Left kidney (tissue), 1 donor: ENCODE measurements at regions not wholly inside any gene's neighbourhood (a gene's known extent, or its start where the extent isn't known, plus 50 kb on each side); places are given as distances from the start of the nearest gene placed in this dataset.
A peak's percentile ranks its signal among the peaks of the same experiment; 100 is the strongest.

Source experiments
- DNase-seq: peaks from one replicate; pipeline ENCODE4 v3.0.0-alpha.2; 2013

DNA sequence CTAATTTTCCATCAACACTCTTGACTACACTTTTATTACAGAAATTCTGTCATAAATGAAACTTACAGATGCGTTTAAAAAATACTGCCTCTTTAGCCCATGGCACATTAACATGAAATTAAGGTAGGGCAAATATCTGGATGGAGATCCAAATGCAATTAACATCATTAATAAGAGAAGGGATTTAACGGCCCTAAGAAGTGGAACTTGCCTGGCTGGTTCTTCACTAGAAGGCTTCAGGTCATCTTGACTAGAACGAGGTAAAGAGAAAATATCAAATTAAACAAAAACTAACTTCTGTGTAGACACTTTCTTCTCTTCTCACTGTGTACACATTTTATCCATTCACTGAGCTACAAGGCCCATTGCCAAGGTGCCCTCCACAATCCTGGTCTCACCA lies 1093.4 kb downstream of the EFNB2 start:
- DNase-seq: no peak

DNA sequence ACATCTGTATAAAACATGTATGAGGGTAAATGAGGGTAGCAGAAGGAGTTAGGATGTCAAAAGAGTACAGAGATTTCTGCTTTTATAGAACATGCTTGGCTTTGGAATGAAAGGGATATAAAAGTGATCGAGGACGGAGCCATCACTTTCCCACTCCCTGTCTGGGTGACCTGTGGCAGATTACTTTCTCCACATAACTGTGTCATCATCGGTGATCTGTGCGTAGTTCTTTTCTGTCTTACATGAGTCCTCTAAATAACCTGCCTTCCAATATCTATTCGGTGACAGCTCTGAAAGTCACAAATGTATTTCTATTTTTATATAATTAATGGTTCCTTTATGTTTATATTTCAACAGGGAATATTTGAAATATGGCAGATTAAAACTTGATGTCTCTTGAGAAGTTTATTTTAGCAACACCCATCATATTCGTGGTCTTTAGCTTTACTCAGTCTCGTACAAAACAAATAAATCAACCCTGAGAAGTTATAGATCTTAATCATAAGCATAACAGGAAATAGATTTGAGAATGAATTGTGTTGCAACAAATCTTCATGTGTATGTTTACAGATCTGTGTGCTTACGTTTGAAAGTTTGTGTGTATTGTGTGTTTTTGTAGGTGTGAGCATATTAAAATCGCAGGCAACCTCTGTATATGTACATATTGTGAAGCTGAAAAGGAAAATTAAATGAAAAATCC lies 1094.3 kb downstream of the EFNB2 start:
- no peak for DNase-seq

DNA sequence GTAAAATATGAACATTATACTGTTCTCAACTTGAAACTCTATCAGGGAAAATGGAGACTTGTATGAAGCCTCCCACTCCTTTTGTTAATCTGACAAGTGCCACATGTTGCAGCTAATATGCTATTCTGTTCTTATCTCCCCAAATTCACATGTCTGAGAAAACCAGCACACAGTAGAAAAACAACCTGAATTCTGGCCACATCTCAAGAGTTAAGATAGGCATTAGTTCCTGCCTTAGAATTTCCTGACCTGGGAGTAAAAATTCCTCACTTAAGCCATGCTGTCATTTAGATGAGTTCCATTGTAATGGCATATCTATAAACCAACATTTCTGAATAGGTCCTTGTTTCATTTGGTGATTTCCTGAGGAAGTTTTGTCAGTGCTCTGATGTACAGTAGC lies 1098.5 kb downstream of the EFNB2 start:
- peak; percentile 7 for DNase-seq

DNA sequence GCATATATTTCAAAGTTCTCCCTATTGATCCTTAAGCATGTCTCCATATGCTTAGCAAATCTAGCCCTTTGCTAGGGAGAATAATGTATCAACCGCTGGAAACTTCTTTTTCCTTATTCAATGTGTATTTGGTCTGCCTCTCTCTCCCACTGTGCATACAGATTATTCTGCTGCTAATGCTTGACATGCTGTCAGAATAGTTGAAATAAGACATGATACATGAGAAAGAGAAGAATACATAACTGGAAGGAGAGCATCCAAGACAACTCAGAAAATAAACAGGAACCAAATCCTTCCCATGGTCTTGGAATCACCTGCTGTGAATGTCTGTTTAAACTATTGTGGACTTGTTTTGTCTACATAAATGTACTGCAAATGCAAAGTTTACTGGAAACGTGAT lies 1103.0 kb downstream of the EFNB2 start:
- DNase-seq: no peak

DNA sequence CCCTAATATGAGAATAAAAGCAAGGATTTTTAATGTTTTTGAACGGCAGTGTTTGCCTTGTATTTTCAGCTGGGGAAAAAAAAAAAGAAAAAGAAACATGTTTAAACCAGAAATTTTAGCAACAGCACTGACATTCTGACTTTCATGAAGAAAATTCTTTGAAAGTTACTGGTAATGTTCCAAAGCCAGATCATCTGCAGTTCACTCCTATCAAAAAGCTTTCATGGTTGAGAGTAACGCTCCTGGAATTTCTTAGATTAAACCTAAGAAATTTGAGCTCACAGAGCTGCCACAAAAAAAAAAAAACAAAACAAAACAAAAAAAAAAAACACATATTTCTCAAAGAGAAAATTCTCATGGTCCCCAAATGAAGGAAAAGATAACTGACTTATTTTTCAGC lies 1106.7 kb downstream of the EFNB2 start:
- DNase-seq: no peak

DNA sequence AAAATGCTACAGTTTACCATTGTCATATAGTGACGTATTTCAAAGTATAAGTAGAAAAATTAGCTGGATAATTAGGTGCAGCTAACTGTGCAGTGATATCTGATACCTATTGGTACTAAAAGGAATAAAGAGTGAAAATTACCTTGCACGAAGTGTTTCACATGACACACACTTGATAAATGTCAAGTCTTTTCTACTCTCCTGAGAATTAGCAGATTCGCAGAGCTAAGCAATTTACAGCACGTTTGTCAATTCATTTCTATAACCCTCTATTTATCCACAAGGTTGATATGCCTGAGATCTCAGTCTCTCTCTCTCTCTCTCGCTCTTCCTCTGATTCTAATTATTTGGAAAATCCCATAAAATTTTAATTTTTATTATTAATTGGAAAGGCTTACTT lies 1109.0 kb downstream of the EFNB2 start:
- no peak for DNase-seq

DNA sequence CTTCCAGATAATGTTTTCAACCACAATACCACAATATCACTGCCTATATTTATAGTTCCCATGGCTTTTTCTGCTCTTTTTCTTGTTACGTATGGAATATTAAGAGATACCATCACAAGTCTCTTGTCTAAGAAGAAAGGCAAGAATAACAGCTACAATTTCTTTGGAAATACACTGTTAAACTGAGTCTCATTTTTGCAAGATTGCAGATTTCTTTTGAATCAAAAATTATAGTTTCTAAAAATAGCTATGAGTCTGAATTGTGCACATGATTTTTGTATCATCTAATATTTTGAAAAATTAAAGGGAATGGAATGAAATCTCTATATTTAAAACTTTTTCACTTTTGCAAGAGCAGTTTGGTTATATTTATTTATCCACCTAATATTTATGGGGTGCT lies 1120.8 kb downstream of the EFNB2 start:
- DNase-seq: no peak

DNA sequence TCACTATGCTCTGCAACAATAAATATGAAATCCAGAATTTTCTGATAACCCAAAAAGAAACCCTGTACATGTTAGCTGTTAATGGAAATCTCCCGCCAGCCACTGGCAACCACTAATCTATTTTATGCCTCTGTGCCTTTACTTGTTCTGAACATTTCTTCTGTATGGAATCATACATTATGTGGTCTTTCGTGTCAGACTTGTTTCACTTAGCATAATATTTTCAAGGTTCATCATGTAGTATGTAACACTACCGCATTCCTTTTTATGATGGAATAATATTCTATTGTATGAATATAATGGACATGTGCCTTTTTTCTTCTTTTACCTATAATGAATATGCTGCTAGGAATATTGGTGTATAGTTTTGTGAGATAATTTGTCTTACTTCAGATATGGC lies 1123.3 kb downstream of the EFNB2 start:
- no peak for DNase-seq

DNA sequence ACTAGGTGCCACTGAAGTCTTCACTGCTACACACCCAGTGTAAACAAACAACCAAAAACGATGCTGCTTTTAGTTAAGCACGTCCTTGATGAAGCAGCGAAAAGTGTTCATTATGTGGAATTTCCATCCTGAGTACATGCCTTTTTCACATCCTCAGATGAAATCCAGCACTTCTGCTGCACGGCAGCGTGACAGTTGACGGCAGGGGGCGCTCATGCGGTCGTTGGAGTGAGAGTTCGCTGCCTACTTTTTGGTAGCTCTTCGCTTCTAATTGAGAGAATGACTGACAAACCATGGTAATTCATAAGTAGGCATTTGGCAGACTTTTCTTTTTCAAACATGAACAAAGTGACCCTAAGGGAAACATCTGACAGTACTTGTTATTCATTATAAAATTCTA lies 1124.9 kb downstream of the EFNB2 start:
- DNase-seq: peak; percentile 11

DNA sequence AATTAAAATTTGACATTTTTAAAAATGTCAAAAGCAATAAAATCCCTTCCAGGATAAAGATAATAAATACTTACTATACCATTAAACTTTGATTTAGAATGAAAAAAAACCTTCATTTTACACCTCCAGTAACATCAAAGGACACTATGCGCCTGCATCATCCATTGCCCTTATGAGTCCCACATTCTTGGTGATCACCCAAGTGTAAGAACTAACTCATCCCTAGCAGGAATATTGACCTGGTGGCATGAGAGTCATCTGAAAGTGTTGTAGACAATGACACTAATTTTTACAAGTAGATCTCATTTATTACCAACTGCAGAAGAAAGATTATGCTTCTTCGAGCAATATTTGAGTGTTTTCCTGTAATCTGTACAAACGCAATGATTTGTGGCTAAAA lies 1128.9 kb downstream of the EFNB2 start:
- peak; percentile 15 for DNase-seq

DNA sequence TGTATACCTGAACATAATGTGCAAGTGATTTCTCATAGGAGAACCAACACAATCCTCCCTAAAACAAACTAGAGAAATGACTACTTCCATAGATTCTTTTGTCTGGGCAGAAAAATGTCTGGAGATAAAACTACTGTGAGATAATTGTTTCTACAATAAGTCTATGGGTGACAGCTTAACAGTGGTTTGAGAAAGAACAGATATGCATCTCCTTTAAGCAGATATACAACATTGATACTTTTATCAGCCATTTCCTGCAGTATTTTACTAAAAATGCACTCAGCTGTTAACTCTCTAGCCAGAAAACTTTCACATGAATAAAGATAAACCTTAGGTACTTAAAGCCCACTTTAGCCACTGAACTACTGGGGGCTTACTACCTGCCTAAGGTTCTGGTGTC lies 1132.4 kb downstream of the EFNB2 start:
- no peak for DNase-seq

DNA sequence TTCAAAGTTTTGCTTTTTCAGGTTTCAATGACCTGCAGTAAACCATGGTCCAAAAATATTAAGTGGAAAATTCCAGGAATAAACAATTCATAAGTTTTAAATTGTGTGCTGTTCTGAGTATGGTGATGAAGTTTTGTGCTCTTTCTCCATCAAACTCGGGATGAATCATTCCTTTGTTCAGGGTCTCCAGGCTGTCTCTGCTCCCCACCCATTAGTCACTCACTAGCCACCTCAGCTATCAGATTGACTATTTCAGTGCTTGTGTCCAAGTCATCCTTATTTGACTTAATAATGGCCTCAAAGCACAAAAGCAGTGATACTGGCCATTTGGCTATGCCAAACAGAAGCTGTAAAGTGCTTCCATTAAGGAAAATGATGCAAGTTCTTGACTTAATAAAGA lies 1140.4 kb downstream of the EFNB2 start:
- DNase-seq: no peak

DNA sequence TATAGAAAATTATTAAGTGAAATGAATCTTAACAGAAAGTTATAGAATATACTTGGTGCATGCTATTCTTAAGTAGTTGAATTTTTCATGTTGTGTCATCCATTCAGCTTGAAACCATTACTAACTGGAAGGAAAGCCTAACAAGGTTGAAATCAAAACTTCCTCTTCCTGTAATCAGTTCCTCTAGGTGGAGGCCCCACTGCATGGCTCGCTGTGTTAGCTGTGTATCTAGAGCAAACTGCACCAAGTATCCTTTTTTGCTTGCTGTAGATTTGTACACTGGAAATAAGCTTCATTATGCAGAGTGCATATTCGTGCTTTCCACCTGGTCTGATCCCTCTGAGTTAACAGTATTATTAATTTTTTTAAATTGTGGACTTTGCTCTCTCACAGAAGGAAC lies 1146.1 kb downstream of the EFNB2 start:
- DNase-seq: no peak

DNA sequence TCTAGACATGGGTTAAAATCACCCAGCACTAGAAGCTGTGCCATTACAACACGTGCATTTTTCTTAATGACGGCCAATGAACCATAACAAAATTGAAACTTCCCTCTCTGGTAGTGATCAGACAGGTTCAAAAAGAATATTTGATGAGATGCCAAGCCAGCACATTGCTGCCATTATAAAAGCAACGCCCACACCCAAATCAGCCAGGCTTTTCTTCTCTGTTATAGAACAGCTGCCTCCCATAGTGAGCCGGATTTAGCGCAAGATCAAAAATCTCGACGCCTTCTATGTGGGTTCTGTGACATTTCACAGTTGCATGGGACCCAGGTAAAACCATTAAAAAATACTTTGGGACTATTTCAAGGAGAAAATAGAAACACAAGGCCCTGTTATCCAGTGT lies 1158.0 kb downstream of the EFNB2 start:
- DNase-seq: no peak

DNA sequence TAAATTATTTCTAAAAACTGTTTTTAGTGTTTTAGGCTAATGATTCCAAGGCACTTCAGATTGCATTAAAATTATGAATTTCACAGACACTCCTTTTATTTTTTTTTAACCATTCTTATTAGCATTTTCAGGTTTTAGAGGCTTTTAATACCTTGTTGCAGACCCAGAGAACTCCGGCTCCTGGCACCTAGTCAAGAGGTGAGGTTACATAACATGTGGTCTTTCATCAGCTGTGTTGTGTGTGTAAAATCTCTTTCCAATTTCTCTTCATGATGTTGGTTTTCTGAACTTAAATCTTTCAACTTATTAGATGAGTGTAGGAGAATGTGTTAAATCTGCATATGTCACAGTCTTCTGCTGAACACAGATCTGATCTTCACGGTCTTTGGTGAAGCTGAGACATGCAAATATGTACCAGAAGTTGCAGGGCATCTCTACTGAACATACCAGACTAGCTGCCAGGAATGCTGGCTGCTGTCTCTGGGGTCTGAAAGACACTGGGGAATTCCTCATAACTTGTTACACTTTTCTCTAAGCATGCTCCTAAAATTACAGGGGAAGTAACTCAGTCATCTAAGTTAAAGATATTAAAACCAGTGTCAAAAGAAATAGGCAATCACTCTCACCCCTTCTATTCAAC lies 1165.3 kb downstream of the EFNB2 start:
- no peak for DNase-seq

DNA sequence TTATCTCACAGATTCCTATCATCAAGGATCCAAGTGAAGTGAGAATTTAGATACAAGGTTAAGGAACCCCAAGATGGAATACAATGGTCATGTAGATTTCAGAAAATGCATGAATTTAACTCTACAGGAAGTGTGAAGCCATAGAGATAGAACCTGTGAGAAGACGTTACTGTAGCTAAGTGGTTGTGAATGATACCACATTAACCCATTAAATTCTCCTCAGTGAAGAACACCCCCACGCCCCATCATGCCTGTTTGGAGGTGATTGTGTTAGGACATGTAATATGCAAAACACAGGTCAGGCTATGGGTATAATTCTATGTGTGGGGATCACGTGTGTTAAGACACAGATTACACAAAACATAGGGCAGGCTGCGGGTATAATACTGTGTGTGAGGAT lies 1166.7 kb downstream of the EFNB2 start:
- DNase-seq: no peak

DNA sequence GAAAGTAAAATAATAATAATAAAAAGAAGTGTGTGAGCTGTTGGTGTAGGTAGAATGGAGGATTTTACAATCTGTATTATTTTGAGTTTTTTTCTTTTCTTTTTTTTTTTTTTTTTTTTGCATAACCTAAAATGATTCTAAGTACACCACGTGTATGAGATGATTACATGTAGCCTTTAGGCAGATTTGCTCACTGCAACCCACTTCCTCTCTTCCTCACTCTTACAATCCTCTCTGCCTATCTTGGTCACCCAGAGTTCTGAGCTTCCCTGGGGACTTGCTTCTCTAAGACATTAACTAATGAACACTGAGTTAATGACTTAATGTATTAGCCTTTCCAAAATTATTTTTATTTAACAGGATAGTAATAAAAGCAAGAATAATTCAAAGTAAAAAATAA lies 1169.6 kb downstream of the EFNB2 start:
- DNase-seq: no peak

DNA sequence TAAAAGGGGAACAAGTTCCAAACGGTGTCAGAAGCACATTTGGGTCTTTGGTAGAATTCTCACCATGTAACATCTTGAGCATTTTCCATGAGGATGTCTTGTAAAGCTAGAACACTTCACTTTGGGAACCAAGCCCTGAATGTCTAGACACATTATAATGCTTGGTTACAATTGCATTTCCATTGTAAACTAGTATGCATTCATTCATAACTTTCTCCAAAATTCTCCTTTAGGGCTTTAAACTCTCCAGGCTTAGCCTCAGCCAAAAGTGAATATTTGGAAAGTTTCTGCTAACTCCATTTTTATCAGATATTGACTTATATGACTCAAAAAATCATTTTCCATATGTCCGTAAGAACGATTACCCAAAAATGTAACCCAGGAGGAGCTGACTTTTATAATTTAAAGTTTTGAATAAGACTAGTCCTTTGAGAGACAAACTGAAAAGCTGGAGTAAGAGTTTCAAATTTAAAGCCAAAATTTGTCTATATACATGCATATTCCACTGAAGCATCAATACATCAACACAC lies 1170.4 kb downstream of the EFNB2 start:
- no peak for DNase-seq

DNA sequence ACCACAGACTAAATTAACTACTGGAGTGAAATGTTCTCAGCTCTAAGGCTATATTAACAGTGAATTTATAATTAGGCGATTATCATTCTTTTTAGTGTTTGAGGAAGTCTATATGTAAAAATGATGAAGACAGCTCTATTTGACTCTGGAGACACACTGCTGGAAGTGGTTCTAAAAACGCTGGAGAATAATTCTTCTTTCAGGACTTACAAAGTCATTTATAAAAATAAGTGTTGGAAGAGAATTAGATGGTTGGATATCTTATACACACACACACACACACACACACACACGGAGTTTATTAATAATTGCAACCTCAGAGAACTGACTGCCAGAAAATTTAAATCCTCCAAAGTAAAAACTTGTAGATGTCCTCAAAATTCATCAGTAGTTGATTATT lies 1171.3 kb downstream of the EFNB2 start:
- DNase-seq: no peak

DNA sequence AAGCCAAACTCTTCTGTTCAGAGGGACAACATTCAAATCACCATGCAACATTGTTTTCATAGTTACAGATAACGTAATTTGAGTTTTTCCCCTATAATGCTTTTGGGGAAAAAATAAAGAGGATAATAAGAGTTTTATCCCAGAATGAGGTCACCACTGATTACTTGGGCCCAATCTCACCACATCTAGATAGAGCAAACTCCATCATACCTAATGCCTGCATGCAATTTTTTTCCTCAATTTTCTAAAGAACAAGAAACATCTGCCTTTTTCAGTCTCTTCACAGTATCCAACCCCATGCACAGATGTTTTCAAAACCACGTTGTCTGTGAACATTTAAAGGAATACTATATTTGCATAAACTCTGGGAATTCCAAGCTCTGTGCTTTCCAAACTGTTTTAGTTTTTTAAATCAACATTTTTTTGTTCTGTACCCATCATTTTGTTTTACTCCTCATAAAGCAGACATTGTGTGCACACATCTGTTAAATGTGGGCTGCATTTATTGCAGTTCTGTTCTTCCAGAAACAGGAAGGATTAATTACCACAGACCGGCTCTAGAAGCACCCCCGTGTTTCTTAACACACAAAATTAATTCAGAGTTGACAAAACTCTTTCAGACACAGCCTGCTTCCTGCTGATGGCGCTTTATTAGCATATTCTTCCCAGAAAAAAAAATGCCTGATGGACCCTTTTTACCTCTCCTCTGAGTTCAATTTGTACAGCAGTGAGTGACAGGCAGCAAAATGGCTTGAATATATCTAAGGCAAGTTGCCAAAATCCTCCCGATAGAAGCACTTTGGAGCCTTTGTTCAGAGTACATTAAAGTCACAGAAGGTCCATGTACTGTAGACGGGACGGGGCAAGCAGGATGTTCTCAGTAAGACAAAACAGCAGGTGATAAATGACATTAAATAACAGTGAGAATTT lies 1171.9 kb downstream of the EFNB2 start:
- DNase-seq: peak; percentile 35

DNA sequence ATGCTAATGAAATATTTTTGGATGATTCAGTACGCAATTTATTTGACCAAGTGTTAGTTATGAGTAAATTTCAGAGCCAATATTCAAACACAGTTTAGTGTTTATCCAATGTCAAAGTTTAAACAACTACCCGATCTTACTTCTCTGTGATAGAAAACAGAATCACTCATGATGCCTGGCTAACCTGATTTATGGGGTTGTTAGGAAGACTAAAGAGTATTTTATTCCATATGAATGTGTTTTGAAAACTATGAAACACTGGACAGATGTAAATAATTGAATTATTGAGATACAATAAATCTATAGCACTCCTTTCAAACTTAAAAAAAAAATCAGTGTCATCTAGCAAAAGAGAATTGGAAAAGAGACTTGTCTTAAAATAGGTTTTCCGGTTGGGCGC lies 1181.8 kb downstream of the EFNB2 start:
- DNase-seq: no peak

DNA sequence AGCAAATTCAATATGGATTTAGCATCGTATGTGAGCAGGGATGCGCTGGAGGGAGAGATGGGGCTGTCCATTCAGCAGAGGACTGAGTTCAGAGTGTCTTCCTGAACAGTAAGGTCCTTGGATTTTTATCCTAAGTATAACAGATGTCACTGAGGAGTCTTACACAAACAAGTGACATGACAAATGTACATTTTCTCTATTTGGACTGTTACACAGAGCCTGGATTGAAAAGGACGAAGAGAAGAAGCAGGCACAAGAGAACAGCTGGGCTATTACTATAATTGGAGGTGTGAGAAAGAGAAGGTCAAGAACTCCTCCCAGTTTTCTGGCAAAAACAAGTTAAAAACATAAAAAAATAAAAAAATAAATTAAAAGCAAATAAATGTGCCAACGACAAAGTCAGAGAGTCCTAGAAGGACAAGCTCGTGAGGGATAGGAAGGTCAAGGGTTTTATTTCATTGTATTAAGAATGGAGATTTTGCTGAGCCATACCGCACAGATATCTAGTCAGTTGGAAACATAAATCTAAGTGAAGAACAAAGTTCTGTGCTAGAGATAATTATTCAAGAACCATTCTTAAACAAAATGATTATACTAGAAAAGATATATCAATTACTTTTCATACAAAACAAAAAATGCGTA lies 1186.3 kb downstream of the EFNB2 start:
- no peak for DNase-seq
